NCI-H2227 (cell line): ENCODE measurements at regions not wholly inside any gene's neighbourhood (a gene's known extent, or its start where the extent isn't known, plus 50 kb on each side); places are given as distances from the start of the nearest gene placed in this dataset.

Experiments
- DNase-seq: peaks from one replicate; lab custom pipeline; 2025; ENCODE audit not compliant: unreplicated experiment; lab: John Stamatoyannopoulos, UW

DNA sequence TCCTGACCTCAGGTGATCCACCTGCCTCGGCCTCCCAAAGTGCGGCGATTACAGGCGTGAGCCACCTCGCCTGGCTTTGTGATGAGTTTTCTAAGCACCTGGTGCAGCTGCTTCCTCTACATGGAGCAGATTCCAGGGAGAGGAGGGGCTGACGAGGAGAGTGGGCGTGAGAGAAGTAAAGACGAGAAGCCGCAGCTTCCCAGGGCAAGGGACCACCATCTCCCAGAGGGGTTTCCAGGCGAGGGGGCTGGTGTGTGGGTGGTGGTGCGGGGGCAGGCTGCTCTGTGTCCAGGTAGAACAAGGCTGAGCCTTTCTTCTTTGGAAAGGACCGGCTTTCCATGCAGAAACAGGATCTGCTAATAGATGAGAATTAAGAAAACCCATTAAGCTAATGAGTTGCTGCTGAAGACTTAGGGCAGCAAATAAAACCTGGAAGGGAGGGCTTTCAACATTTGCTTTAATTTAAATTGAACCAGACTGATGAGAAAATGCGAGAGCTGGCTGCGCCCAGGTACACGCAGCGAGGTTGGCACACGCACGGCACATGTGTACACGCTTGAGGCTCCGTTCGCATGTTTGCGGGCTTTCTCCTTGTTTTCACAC, 236.7 kb downstream of the RBFOX3 start:
- no peak for DNase-seq

DNA sequence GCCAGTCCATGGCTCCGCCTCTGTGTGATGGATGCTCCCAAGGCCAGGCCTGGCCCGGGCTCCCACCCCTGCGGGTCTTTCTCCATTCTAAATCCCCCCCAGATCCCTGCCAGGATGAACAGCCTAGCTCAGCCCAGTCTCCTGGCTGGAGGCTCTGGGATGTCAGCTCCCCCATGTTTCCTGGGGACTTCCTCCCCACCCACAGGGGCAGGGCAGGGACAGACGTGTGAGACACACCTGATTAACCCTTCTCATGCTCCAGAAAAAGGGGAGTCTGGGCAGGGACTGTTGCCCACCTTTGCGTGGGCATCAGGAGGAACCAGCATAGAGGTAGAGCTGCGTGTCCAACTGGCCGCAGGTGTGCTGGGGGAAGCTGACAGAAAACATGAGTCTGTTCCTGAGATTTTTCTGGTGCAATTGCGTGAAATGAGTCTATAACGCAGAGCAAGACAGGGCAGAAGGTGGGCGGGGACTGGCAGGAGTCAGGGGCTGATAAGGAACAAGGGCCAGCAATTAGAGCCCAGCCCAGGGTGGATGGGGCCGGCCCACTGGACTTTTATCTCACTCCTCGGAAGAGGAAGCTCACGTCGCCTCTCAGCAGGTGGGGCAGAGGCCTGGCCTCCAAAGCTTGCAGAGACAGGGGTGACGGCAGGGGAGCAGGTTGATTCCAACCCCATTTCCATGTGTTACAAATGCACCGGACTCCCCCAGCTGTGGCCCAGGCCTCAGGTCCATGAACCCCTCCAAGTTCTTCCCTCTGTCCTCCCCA, 238.2 kb downstream of the RBFOX3 start:
- peak; percentile 27 for DNase-seq

DNA sequence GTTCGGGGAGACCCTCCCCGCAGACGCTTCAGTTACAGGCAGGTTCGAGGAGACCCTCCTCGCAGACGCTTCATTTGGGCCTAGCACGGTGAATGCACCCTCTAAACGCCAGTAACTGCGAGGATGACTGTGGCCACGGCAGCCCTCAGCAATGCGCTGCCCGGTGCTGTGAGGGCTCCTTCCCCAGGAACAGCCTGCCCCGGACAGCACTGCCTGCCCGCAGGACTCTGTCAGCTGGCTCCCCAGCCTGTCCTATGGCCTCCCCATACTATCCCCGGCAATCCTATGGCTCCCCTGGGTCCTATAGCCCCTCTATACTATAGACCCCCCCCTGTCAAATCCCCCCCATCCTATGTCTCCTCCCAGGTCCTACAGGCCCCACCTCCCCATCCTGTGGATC, 238.9 kb downstream of the RBFOX3 start:
- DNase-seq: no peak

DNA sequence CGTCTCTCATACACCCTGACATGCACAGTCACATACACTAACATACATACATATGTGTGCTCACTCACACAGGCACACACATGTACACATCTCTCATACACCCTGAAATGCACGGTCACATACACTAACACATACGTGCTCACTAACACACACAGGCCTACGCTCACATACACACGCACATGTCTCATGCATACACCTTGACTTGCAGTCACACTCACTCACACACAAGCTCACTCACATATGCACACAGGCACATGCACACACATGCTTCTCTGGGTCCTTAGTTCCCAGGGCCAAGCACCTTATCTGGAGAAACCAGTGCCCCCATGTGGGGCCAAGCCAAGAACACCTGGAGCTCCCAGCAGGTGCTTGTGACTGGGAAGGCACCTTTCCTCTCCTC, 240.3 kb downstream of the RBFOX3 start:
- DNase-seq: no peak

DNA sequence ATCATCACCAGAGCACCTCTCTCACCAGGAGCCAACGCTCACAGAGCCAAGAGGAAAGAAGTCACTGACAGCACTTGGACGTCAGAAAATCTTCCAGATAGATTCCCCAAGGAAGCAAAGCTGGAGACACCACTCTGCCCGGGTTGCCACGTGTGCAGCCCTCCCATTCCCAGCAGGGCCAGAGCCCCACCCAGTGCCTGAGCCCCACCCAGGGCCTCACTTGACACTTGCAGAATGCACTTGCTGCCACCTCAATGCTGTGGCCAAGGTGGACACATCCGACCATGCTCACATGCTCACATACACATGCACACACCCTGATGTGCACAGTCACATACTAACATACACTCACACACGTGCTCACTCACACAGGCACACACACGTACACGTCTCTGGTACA, 240.7 kb downstream of the RBFOX3 start:
- no peak for DNase-seq

DNA sequence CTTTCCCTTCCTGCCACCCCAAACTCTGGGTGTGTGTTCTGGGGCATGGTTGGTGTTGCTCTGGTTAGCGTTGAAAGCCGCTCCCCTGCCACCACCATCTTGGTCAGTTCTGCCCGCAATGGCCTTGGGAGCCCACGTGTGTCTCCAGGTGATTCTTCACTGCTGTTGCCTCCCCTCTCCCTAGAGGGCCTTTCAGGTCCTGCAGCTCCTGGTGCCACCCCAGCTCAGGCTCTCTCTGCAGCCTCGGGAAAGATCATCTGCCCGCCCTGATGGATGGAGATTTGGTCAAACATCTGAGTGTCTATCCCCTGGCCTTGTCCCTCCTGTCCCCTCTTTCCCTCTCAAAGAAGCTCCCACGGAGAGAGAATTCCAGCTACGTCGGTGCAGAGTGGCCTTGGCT, 241.3 kb downstream of the RBFOX3 start:
- DNase-seq: no peak

DNA sequence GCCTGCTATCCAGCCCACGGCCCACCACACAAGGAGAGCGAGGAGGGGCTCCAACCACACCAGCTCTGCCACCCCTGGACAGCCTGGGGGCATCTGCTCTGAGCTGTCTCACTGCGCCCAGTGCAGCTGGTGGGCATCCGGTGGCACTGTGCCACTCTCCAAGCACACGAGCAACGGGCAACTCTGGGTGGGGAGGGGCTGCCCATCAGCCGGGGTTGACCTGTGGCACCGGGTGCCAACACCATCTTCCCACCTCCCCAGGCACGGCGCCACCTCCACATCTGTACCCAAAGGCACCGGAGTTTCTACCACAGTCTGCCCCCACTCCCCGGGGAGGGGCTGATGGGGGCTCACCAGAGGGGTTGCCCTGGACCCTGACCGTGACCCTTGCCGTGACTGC, 241.8 kb downstream of the RBFOX3 start:
- no peak for DNase-seq

DNA sequence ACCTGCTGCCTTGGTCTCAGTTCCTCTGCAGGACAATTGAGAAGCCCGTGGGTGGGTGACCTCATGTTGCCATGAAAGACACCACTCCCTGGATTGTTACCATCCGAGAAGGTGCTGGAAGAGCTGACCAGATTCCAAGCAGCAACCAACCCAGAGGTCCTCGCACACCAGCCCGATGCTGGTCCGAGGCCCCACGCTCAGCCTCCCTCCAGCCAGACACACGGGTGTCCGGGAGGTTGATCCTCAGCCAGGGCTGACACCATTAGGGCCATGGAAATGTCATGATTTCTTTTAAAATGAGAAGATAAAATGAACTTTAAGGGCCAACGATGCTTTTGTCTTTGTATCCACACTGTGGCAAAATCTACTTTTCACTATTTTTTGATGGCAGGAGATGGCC, 242.3 kb downstream of the RBFOX3 start:
- no peak for DNase-seq

DNA sequence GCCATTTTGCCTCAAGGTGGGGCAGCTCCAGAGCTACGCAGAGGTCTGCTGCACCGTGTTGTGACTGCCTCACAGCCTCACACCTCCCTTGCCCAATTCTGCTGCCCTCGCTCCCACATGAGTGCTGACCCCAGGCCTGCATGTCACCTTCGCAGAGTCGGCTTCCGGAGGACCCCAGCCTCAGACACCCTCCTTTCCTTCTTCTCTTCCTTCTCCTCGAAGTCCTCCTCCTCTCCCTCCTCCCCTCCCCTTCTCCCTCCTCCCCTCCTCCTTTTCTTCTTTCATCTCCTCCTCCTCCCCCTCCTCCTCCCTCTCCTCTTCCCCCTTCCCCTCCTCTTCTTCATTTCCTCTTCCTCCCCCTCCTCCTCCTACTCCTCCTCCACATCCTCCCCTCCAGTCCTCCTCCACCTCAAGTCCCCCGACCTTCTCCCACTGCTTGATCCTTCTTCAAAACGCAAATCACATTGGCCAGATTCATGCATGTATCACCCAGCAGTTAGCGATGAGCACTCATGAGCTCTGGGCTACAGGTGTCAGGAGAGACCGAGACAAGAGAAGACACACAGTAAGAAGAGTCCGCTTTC, 243.8 kb downstream of the RBFOX3 start:
- no peak for DNase-seq

DNA sequence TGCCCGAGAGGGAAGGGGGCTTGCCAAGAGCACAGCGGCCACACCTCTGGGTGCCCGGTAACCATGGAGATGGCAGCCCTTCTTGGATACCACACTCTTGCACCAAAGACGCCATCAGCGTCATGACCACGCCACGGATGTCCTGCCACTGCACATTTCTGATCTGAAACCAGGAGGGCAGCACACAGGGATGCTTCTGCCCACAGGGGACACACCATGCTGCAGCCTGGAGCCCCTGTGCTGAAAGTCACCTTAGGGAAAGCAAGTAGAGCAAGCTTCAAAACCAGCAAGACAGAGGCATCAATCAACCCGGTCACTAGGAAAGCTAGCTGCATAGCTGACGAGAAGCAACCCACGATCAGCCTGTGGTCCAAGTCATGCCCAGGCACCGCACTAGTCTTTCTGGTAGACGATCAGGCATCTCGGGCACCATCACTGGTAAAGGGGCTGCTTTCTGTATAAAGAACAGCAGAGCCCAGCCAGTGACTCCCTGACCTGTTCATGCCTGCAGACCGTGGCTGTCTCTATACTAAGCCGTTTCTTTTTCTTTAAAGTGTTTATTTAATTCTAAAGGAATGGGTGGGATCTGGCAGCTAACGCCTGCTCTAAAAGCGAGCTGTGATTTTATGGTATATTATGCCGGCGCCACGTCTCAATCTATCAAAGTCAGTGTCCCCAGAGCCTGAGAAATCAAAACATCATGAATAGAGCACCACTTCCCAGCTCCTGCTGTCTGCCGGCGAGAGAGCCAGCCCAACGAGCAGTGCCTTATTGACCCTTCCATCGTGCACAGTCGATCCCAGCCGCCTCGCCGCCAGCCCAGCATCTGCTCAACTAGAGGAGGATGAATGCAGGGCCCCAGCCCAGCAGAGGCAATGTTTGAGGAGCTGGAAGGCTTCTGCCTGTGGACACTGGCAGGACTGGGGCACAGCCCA, 244.7 kb downstream of the RBFOX3 start:
- DNase-seq: peak; percentile 76

DNA sequence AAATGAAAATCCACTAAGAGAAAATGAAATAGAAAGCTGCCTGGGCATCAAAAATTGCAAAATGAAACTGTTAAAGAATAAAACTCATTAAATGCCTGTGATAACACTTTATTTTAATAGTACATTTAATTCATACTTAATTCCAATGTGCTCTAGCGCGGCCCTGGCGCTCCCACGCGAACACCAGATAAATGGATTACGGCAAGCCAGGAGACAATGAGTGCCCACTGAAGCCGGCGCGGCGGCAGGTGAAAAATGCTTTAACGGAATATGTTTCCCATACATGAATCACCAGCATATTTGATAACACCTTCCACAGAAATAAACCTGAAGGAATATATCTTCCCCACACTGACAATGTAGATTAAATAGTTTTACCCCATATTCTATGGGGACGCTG, 245.5 kb downstream of the RBFOX3 start:
- DNase-seq: no peak

DNA sequence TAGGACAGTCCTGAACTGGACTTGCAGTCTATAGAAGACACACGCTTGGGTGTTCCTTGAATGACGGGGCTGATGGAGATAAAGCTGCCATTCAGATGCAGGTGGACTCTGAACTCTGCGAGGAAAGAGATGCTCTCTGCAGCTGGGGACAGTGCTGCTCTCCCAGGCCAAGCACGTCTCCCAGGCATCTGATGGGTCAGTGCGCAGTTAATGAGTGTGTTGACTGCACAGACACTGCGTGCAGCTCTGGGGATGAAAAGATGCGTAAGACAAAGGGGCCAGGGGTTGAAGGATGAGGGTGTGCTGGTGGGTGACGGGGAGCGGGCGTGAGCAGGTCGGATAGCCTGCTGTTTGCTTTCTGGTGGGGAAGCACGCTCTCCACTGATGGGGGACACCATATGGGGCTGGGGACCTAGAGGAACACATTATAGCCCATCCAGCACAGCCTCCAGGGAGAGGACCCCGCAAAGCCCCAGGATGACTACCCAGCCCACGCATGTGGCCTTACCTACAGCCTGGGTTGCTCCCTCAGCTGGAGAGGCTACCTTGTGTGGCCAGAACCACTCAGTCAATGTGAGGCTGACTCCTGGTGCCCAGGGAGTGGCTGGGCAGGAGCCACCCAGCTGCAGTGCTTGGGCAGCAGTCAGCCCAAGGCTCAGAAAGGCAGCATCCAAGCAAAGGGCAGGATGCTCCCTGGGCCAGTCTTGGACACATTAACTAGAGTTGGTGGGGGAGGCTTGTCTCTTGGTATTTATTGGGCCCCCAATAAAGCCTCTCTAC, 246.3 kb downstream of the RBFOX3 start:
- peak; percentile 22 for DNase-seq

DNA sequence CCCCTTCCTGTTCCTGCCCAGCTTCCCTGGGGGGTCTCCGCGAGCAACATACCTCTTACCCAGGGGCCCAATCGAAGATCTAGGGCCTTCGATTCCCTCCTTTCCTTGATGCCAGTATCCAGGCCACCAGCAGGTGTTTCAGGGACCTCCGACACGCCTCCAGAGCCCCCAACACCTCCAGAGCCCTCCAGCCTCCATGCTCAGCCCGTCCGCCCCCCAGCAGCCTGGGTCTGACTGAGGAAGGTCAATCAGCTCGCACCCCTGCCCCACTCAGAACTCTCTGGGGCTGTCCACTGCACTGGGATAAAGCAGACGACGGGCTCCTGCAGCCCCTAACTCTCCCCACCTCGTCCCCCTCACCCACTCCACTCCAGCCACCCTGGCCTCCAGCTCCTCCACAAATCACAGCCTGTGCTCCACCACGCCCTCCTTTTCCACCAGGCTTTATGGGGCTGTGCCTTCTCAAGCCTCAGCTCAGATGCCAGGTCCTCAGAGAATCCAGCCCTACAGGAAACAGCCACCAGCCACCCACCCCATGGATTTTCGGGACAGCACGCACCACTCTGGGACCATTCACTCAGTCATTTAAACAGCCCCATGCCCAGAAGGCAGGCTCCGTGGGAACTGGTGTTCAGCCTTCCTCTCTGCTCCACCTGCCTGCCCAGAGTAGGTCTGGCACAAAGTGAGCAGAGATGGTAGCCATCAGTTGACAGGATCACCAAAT, 247.1 kb downstream of the RBFOX3 start:
- DNase-seq: no peak

DNA sequence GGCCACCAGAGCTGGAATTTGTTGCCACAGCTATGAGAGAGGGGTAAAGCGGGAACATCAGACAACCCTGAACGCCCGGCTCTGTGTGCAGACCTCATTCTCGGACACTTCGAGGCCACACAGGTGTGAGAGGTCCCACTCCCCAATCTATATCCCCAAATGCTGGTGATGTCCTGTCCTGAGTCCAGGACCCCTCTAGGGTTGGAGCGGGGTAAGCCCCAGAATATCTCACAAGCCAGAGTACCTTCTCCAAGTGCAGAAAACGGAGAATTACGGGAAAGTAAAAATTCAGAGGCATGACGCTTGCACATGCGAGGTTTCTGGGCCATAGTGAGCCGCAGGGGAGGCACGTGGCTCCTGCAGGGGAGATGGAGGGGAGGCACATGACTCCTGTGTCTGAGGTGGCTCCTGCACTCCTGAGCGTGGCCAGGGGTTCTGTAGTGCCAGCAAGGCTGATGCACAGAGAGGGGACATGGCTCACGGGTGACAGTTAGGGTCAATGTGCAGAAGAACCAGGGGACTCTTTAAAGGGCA, 248.0 kb downstream of the RBFOX3 start:
- no peak for DNase-seq

DNA sequence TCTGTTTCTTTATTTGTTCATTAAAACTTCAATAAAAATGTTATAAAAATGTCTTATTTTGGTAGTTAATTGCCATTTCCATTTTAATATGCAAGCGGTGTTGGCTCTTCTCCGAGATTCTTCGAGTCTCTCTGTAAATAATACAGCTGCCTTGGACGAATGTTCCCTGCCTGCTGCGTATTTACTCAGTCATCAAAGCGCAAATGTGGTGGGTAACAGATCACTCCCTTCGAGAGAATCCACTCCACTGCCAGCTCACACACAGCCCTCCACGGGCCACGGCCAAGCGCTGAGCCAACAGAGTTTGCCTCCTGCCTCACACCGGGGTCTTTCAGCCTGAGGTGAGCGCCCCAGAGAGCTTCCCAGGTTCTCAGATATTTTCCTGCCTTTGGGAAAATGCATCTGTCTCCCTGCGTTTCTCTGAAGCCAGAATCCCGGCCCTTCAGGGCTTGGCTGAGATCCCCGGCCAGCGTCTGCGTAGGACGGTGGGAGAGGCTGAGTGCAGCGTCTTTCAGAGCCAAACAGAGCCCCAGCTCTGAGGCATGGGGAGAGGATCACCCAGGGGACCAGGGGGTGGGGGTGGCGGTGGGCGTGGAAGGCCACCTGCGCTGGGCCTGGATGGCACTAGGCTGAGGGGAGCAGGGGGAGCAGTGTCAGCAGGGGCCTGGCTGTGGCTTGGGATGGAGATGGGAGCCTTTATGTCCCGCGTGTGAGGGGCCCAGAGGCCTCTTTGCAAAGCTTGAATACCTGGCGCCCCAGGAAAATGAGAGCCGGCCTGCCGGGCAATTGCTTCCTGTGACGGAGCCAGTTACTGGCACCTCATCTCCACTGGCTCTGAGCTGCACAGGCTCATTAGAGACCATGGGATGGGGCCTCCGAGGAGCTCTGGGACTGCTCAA, 248.7 kb downstream of the RBFOX3 start:
- DNase-seq: no peak

DNA sequence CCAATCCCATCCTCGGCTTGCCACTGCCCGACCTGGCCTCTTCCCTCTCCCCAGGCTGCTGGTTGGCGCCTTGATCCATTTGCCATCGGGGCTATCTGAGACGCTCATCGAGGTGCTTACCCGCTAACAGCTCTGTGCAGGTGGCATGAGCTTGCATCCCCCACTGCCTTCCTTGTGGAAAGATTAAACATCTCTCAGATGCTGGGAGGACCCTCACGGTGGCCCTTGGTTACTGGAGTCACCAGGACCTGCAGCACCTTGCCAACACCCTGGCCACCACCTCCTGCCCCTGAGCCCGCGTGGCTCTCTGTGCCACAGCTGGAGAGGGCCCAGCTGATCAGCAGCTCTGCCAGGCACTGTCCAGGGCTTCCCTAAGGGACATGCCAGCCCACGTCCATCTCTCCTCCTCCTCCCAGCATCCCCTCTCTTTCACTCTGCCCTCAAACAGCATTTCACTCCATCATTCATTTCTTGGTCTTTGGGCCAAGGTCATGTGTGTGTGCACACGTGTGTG, 249.6 kb downstream of the RBFOX3 start:
- DNase-seq: no peak

DNA sequence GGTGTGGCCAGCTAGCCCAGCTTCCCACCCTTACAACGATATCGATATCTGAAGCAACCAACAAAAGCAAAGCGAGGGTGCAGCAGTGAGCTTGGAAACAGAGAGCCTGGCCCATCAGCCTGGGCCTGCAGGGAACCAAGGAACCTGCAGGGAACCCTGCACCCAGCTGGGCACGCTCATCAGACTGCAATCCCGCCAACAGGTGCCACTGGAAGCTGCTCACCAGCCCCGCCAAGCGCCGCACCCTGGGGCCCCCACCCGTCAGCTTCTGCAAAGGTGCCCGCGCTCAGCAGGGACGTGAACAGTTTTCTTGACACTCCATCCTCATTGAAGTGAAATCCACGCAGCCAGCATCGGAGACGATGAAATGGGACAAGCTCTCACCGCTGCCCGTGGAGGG, 250.7 kb downstream of the RBFOX3 start:
- no peak for DNase-seq

DNA sequence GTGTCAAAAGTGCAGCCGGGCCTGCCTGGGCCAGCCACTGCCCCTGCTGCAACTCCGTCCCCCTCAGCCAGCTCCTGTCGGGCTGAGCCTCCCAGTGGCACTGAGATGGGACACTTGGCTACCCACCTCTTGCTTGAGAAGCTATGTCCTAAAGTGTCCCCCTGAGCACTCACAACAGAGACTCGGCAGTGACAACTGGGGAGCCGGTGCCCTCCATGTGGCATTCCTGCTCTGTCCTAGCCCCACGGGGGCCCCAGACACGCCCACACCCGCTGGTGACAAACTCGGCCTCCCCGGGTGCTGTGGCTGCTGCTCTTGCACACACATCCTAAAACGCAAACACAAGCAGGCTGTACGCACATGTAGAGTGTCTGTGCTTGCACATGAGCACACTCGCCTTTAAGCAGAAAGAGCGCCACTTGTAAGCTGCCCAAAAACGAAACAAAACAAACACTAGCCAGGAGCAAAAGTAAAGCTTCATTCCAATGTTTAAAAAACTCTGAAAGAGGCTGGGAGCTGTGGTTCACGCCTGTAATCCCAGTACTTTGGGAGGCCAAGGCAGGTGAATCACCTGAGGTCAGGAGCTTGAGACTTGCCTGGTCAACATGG, 253.9 kb downstream of the RBFOX3 start:
- no peak for DNase-seq
